ENCODE measurements at regions not wholly inside any gene's neighbourhood (a gene's known extent, or its start where the extent isn't known, plus 50 kb on each side); places are given as distances from the start of the nearest gene placed in this dataset.

- Mint-ChIP-seq H3K9me3 (no peaks in the 10 kb centered on the region), H3K4me1 (peaks cover 6% of the 10 kb centered on the region), H3K36me3 (ENCODE audit: low read depth) (no peaks in the 10 kb centered on the region), H3K4me3 (no peak overlapping the region), H3K27me3 (ENCODE audit: low read depth) (peaks cover 28% of the 10 kb centered on the region), H3K27ac (no peak overlapping the region)
- no peak for TF ChIP-seq CTCF (IDR thresholded peaks at IDR 0.05; ENCODE audit: unreplicated experiment in 3 of 3)
Measured at GRCh38 chr6:168390749-168391420, 50.1 kb upstream of the SMOC2 start.
